ENCODE measurements at regions not wholly inside any gene's neighbourhood (a gene's known extent, or its start where the extent isn't known, plus 50 kb on each side); places are given as distances from the start of the nearest gene placed in this dataset.

DNA sequence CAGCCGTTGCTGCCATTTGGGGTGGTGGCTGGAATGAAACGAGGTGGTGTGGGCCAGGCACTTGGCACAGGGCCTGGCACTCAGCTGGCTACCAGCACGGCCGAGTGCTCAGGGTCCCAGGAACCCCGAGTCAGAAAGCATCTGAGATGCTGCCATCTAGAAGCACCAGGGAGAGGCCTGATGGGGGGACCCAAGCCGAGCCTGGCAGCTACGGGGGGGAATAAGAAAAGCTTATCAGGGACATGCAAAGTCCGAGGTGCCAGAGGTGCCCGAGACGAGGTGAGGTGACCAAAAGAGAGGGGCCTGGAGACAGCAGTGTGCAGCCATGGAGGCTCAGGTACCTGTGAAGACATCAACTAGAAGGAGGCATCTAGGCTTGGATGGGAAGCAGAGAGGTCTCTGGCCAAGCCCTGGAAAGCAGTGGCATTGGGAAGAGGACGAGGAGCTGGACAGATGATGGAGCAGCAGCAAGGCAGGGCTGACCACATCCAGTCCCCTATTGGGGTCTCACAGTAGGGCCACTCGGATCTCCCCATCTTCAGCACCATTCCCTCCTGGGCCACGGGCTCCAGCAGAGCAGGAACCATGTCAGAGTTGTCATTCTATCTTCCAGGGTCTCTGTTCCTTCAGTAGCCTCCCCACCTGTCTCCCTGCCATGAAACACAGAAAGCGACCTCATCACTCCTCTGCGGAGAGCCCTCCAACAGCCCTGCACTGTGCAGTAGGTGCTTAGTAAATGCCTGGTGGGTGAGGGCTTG is 59.3 kb upstream of the DIO3 start:
- in situ Hi-C loops (cut with HindIII; ENCODE audit: low sequenced_read_pairs) = loop anchor here (10.0 kb wide), 1 partner anchor 143 kb away; no protein-coding TSS in a partner anchor

GRCh38 chr14:101502761-101503392 is 58.4 kb upstream of the DIO3 start:
- in situ Hi-C loops (cut with HindIII; ENCODE audit: low sequenced_read_pairs) = loop anchor here (10.0 kb wide), 1 partner anchor 142 kb away; no protein-coding TSS in a partner anchor

DNA sequence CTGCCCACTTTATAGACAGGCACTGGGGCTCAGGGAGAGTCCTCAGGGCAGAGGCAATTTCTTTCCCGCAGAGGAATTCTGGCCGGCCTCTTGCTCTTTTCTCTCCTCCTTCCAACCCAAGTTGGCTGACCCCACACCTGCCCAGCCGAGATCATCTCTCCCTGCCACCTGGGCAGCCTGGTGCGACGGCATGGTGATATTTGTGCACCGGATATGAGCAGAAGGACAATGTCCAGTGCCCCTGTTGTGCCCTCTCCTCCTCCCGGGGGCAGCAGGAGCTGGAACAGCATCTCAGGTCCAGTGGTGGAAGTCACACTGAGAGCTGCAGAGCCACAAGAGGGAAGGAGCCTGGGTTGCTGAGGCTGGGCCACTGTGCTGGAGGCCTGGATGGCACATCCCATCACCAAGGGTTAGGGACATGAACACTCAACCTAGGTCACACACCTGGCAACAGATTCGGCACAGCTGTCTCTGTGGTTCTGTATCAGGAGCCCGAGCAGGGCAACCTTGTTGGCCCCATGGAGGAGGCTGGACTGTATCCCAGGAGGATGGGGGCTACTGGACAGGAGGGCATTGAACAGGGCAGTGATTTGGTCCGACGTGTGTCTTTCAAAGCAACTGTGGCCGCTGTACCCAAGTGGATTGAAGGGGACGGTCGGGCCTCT is 57.7 kb upstream of the DIO3 start:
- in situ Hi-C loops (cut with HindIII; ENCODE audit: low sequenced_read_pairs) = loop anchor here (10.0 kb wide), 1 partner anchor 141 kb away; no protein-coding TSS in a partner anchor

DNA sequence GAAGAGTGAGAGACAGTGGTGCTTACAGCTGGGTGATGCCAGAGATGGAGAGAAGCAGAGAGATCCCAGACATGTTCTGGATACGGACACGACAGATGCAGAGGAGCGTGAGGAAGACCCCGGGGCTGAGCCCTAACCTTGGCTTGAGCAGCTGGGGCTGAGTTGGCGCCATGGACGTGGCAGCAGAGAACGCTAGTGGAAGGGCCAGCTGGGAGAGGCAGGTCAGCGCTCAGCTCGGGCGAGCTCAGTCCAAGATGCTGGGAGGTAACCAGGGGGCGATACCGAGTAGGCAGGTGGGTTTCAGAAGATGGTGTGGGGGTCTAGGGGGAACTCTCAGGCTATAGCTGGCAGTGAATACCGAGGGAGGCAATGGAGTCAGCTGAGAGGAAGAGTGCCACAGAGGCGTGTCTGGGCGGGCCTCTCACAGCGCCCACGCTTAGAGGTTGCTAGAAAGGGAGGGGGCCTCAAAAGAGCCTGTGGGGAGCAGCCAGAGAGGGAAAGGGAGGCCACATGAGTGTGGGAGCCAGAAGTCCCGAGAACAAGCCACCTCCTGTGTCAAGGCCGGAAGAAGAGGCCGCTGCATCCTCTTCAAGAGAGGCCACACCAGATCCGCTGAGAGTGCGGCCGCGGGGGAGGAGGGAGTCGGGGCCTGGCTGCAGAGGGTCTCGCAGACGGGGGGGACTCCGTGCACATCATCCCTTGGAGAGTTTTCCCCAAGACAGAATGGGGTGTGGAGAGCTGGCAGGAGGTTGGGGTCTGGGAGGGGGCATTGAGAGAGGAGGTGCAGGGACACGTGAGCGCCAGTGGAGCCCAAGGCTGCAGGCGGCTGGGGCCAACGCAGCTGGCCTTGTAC is 57.0 kb upstream of the DIO3 start:
- in situ Hi-C loops (cut with HindIII; ENCODE audit: low sequenced_read_pairs) = loop anchor here (10.0 kb wide), 1 partner anchor 140 kb away; no protein-coding TSS in a partner anchor

DNA sequence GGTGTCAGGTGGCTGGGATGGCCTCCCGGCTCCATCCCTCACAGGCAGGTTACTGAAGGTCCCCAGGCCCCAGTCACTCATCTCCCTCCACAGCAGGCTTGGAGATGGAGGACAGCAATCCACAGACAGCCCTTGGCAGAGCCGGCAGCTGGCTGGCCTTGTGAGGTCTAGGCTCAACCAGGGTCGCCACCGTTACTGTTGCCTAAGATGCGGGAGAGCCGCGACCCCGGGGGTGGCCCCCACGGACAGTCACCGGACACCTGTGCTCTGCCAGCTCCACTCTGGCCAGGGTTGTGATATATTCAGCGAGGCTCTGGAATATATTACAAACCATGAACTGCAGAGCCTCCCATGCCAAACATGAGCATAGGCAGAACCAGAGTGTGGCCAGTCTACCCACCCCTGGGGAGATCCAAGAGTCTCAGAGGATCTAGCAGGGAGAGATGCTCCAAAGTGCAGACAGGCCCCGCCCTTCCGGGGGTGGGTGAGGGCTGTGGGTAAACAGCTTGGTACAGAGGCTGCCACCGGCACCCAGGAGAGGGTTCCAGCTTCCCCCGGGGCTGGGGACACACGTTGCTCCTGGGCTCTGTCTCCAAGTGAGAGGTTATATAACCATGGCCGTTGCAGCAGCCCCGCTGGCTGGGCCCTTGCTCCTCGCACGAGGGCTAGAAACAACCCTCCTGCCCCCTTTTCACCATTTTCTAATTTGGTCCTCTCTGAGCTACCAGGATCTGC is 55.9 kb upstream of the DIO3 start:
- in situ Hi-C loops (cut with HindIII; ENCODE audit: low sequenced_read_pairs) = loop anchor here (10.0 kb wide), 1 partner anchor 139 kb away; no protein-coding TSS in a partner anchor

DNA sequence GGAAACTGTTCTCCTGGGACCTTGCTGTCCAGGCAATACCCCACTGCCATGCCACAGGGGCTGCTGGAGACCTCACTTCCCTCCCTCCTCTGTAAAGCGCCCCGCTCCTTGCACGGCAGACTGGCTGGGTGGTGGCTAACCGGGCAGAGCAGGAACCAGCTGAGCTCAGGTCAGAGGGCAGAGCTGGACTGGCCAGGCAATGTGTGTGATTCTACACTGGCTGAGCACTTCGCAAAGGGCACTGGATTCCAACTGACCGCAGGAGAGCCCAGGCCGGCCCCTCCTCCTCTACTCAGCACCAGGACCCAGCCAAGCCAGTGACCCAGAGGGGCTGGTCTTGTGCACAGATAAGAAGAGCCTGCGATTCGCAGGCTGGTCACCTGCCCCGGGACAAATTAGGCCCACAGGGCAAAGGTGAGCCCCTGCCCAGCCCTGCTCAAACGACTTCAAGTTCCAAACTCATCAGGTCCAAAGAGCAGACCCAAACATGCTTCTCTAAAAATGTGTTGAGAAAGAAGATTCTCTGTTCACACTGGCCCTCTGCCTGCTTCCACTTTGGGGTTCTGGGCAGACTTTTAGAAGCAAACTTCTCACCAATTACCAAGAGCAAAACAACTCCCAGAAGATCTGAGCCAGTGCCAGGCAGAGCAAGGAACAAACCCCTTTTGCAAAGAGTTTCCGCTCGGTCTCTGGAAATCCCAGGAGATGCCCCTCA is 54.9 kb upstream of the DIO3 start:
- in situ Hi-C loops (cut with HindIII; ENCODE audit: low sequenced_read_pairs) = loop anchor here (10.0 kb wide), 1 partner anchor 138 kb away; no protein-coding TSS in a partner anchor

DNA sequence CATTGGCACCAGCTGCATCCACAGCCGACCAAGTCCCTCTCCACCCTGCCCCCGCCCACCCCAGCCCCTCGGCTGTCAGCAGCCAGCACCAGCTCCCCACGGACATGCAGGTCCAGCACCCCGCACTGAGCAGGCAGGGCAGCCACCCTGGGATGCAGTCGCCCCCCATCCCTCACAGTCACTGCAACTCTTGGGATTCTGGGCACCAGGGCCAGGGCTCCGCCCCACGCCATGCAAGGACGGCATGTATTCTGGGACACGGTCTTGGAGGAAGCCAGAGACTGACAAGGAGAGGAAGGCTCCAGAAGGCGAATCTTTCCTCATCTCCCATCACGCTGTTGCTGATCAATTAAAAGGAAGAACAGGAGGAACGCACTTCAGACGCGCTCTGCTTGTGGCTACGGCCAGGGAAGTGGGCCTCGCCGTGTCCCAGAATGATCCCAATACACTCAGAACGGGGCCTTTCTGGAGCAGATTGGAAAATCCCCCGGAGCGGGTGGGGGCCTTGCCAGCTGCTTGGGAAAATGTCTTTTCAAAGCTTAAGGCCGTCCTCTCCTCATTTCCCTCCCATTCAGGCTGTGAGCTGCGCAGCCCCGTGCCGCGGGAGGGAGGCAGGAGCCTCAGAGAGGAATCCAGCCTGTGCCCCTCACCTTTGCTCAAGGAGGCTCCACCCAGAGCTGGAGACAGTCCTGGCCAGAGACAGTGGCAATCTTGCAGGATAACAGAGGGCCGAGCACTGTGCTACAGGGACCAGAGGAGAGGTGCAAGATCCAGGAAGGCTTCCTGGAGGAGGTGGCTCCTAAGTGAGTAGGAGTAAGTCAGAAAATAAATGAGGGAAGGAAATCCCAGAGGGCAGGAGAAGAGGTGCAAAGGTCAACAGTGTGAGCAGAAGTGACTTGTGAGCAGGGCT is 54.1 kb upstream of the DIO3 start:
- in situ Hi-C loops (cut with HindIII; ENCODE audit: low sequenced_read_pairs) = loop anchor here (10.0 kb wide), 1 partner anchor 138 kb away; no protein-coding TSS in a partner anchor

DNA sequence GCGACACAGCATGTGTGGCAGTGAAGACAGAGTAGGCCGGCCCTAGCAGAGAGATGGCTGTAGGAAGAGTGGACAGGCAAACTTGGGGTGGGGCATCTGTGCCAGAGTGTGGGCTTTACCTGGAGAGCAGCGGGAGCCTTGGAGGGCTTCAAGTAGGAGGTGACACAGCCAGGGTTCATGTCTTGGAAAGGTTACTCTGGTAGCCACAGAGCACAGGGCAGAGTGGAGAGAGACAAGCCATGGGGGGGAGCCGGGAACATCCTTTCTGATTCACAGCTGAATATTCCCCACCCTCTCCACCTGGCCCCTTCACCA is 53.5 kb upstream of the DIO3 start:
- in situ Hi-C loops (cut with HindIII; ENCODE audit: low sequenced_read_pairs) = loop anchor here (10.0 kb wide), 1 partner anchor 137 kb away; no protein-coding TSS in a partner anchor

DNA sequence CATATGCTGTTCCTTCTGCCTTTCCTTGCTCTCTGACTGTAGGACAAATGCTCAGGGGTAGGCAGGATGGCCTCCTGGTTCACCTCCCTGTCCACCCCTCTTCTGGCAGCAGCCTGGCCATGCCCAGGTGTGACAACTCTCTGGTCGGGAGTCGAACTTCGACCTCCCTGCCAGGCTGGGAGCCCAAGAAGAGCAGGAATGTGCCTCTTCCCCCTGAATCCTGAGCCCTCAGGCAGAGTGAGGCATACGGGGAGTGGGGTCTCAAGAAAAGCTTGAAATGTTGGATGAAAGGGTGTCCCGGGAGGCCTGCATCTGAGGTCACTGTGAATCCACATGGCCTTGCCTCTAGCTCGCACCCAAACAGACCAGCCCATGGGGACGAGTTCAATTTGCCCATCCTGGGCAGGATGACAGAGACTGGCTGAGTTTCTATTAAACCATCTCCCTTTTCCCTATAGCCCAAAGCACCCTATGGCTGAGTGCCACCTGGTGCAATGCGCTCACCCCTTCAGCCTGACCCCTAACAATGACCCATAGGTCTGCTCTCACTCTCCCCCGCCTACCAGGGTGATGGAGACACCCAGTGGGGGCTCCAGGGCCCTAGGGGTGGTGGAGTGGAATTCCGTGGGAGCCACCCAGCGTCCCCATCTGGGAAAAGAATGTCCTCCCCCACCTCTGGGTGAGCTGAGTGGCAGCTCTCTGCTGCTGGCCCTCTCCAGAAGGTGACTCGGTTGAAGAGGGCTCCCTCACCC is 52.9 kb upstream of the DIO3 start:
- in situ Hi-C loops (cut with HindIII; ENCODE audit: low sequenced_read_pairs) = loop anchor here (10.0 kb wide), 1 partner anchor 136 kb away; no protein-coding TSS in a partner anchor

DNA sequence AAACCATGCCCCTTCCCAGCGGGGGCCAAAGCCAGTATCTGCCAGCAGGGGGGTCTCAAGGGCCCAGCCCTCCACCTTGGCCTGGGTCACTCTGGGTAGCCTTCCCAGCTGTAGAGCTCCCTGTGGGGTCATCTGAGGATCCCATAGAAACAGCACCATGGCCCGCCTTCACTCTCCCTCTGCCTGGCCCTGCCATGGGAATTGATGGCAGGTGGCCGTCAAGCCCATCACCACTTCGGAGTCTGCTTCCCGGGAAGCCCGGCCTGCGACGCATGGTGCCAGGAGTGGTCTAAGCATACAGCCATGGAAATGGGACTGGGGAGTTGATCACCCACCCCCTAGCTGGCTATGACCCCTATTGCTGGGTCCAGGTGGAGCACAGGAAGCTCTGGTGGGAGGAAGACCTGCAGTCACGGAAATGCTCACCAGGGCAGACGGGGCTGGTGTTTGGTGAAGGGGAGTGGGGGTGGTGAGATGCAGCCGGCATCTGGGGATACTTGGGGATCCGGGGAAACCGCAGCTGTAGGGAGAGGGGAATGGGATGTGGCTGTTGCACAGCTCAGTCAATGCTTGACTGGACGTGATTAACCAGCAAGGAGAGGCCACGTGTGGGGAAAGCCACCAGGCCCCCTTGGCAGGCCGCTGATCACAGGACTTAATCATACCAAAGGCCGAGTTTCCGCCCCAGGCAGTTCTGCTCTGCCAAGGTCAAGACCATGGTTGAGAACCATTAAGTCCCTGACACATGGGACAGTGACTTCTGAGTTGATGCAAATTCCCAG is 52.2 kb upstream of the DIO3 start:
- in situ Hi-C loops (cut with HindIII; ENCODE audit: low sequenced_read_pairs) = loop anchor here (10.0 kb wide), 1 partner anchor 136 kb away; no protein-coding TSS in a partner anchor

- in situ Hi-C loops (cut with HindIII; ENCODE audit: low sequenced_read_pairs) = loop anchor here (10.0 kb wide), 1 partner anchor 135 kb away; no protein-coding TSS in a partner anchor
Measured at GRCh38 chr14:101509730-101510371, 51.4 kb upstream of the DIO3 start.

DNA sequence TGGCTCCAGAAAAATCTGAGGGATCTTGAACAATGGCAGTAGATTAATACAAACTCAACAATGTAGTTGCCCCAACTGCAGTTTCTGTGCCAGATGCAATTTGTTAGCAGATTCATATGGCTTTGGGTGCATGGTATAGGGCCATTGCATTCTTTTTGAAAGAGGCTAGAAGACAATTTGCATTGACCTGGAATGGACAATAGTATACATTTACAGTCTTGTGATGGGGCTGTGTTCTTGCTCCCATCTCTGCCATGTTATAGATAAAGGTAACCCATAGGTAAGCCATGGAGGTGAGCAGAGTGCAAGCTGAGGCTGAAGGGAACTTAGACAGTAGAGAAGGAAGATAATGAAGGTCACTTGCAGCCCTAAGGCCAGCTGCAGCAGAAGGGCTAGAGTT is 50.1 kb upstream of the DIO3 start:
- in situ Hi-C loops (cut with HindIII; ENCODE audit: low sequenced_read_pairs) = no loop called here

All from DLD1 (cell line).